CD4-positive, alpha-beta memory T cell (primary cell): ENCODE measurements at regions not wholly inside any gene's neighbourhood (a gene's known extent, or its start where the extent isn't known, plus 50 kb on each side); places are given as distances from the start of the nearest gene placed in this dataset.

Experiments used
- CTCF ChIA-PET: fragments of 350-600 bp; sonication (Branson Sonifier 250); formaldehyde crosslinking; loops from one replicate; lab custom pipeline; 2021; ENCODE audit warnings: inconsistent platforms; ENCODE audit not compliant: partially characterized antibody; lab: Charles Lee
- POLR2A ChIA-PET: fragments of 350-600 bp; sonication (Branson Sonifier 250); formaldehyde crosslinking; loops from one replicate; lab custom pipeline; 2021; ENCODE audit not compliant: partially characterized antibody; lab: Charles Lee
- DNase-seq, 5 donors: peaks; one replicate each; pipeline versions ENCODE4 v3.0.0 to v3.0.0-alpha.2; 2020 to 2022; ENCODE audit warnings: mixed read lengths in 1 of 5
- H3K27ac ChIP-seq: one replicate; pipeline ENCODE4 v1.7.0; 2013; ENCODE audit warnings: low read depth, low read length
- H3K27me3 ChIP-seq: 2 replicates; pipeline ENCODE4 v1.7.0; 2013; ENCODE audit warnings: mild to moderate bottlenecking, low read length, moderate library complexity; ENCODE audit not compliant: insufficient read depth
- H3K36me3 ChIP-seq: 2 replicates; pipeline ENCODE4 v1.7.0; 2013; ENCODE audit warnings: mild to moderate bottlenecking, low read length, moderate library complexity; ENCODE audit not compliant: insufficient read depth
- H3K4me1 ChIP-seq: 2 replicates; pipeline ENCODE4 v1.7.0; 2013; ENCODE audit warnings: mild to moderate bottlenecking, low read length, moderate library complexity; ENCODE audit not compliant: insufficient read depth
- H3K4me3 ChIP-seq, 2 donors: one replicate each; pipeline ENCODE4 v1.7.0; 2013; ENCODE audit warnings: low read length in 2 of 2, mild to moderate bottlenecking in 1 of 2
- H3K9me3 ChIP-seq, 2 donors: one replicate each; pipeline ENCODE4 v1.7.0; 2013; ENCODE audit warnings: low read length in 2 of 2, control low read depth in 1 of 2; ENCODE audit not compliant: control insufficient read depth in 1 of 2
- H3K27ac Mint-ChIP-seq, 7 donors: one replicate each; pipeline ENCODE4 v1.8.0; 2020 to 2021; ENCODE audit warnings: mixed read lengths in 7 of 7, mild to moderate bottlenecking in 6 of 7, inconsistent platforms in 3 of 7, moderate library complexity in 3 of 7
- H3K27me3 Mint-ChIP-seq, 2 donors: one replicate each; pipeline ENCODE4 v1.8.0; 2020 to 2021; ENCODE audit warnings: mixed read lengths in 2 of 2
- H3K36me3 Mint-ChIP-seq, 2 donors: one replicate each; pipeline ENCODE4 v1.8.0; 2020 to 2021; ENCODE audit warnings: mixed read lengths in 2 of 2, inconsistent platforms in 1 of 2, mild to moderate bottlenecking in 1 of 2
- H3K4me1 Mint-ChIP-seq, 4 donors: one replicate each; pipeline ENCODE4 v1.8.0; 2020 to 2021; ENCODE audit warnings: mixed read lengths in 4 of 4, mild to moderate bottlenecking in 1 of 4
- H3K4me3 Mint-ChIP-seq, 8 donors: one replicate each; pipeline ENCODE4 v1.8.0; 2020 to 2021; ENCODE audit warnings: mixed read lengths in 8 of 8, mild to moderate bottlenecking in 7 of 8, moderate library complexity in 6 of 8, inconsistent platforms in 3 of 8
- H3K9me3 Mint-ChIP-seq, 8 donors: one replicate each; pipeline ENCODE4 v1.8.0; 2020 to 2021; ENCODE audit warnings: mixed read lengths in 8 of 8, mild to moderate bottlenecking in 5 of 8, inconsistent platforms in 3 of 8, moderate library complexity in 1 of 8
- intact Hi-C: fragments of 100-400 bp; cut with micrococcal nuclease; formaldehyde crosslinking; loops from one replicate; pipeline ENCODE4 v1.15.1; 2023

DNA sequence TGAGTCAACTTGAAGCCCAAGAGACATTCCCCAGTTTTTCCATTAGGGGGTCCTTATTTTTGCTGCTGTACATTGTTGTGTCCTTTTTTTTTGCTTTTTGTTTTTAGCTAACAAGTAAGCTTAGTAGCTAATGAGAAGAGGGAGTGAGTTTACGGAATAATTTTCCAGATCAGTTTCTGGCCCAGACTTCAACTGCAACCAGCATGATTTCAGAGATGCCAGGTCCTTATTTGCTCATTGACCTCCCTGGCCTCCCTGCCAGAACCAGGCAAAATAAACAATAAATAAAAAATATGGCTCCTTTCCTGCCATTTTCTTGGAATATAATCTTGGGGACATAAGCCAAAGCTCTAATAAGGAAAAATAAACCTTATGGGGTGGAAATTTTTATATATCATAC lies 185.9 kb downstream of the FAT3 start:
- Histone ChIP-seq H3K4me3 (no peak overlapping the region), H3K27me3 (no peaks in the 10 kb centered on the region), H3K9me3 (no peaks in the 10 kb centered on the region), H3K4me1 (no peaks in the 10 kb centered on the region), H3K27ac (no peak overlapping the region), H3K36me3 (no peaks in the 10 kb centered on the region)
- Mint-ChIP-seq H3K9me3 (peaks cover 0 to 2% (median 0%) of the 10 kb centered on the region in 8 donors), H3K27me3 (no peaks in the 10 kb centered on the region), H3K27ac (peak overlapping the region in 1 of 7 donors; percentile 37), H3K36me3 (no peaks in the 10 kb centered on the region), H3K4me3 (no peak overlapping the region), H3K4me1 (no peaks in the 10 kb centered on the region)
- intact Hi-C loops, result no loop called here
- POLR2A ChIA-PET, result no interaction called here
- CTCF ChIA-PET, result no interaction called here
- no peak for DNase-seq

GRCh38 chr11:92411431-92411830 lies 186.8 kb downstream of the FAT3 start:
- Histone ChIP-seq H3K36me3 (no peaks in the 10 kb centered on the region), H3K27me3 (no peaks in the 10 kb centered on the region), H3K4me3 (no peak overlapping the region), H3K4me1 (no peaks in the 10 kb centered on the region), H3K27ac (no peak overlapping the region), H3K9me3 (no peaks in the 10 kb centered on the region)
- DNase-seq, result no peak
- CTCF ChIA-PET, result no interaction called here
- Mint-ChIP-seq H3K4me1 (no peaks in the 10 kb centered on the region), H3K4me3 (no peak overlapping the region), H3K27ac (no peak overlapping the region), H3K27me3 (no peaks in the 10 kb centered on the region), H3K9me3 (peaks cover 0 to 2% (median 0%) of the 10 kb centered on the region in 8 donors), H3K36me3 (no peaks in the 10 kb centered on the region)
- POLR2A ChIA-PET, result no interaction called here
- intact Hi-C loops, result no loop called here

- no peak for DNase-seq
- no peaks in the 10 kb centered on the region for H3K9me3 ChIP-seq
- H3K4me1 ChIP-seq, result no peaks in the 10 kb centered on the region
- Mint-ChIP-seq H3K36me3 (no peaks in the 10 kb centered on the region), H3K27ac (no peak overlapping the region), H3K4me3 (no peak overlapping the region), H3K4me1 (no peaks in the 10 kb centered on the region), H3K9me3 (peaks cover 0 to 4% (median 0%) of the 10 kb centered on the region in 8 donors), H3K27me3 (no peaks in the 10 kb centered on the region)
- ChIA-PET POLR2A (no interaction called here), CTCF (no interaction called here)
- H3K27ac ChIP-seq, result no peak overlapping the region
- intact Hi-C loops, result no loop called here
- no peaks in the 10 kb centered on the region for H3K27me3 ChIP-seq
- H3K4me3 ChIP-seq, result no peak overlapping the region
- no peaks in the 10 kb centered on the region for H3K36me3 ChIP-seq
Measured at GRCh38 chr11:92413757-92414513, 189.3 kb downstream of the FAT3 start.

DNA sequence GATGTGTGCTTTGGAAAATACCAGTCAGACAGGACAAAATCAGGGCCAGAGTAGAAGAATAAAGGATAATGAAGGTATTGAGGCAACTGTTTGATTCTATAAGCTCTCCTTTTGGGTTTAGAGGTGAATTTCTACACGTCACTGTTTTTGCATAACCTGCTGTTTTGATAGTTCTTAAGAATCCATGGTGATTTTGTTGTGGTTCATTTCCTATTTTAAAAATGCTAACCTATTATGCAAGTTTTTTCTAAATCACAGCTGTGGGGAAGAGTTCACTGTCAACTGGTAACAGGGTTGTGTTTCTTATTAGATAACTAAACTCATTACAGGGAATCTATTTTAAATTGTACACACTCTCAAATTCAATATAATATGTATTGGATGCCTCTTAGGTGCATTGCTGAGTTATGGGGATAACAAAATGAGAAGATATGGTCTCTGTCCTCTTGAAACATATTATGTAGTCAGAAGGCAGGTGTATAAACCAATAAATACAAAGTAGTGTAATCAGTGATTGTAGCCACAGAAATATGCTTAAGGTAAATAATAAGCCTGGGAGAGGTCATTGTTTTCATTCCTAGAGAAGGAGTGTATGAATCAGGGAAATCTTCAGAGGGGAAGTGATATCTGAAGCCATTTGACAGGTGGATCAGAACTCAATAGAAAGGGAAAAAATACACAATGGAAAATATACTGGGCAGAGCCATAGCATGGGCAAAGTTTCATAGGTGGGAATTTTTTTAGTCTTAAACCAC lies 192.5 kb downstream of the FAT3 start:
- no peak for DNase-seq
- Mint-ChIP-seq H3K27me3 (no peaks in the 10 kb centered on the region), H3K9me3 (peaks cover 0 to 8% (median under 1%) of the 10 kb centered on the region in 8 donors), H3K36me3 (no peaks in the 10 kb centered on the region), H3K4me3 (no peak overlapping the region), H3K27ac (no peak overlapping the region), H3K4me1 (no peaks in the 10 kb centered on the region)
- ChIA-PET POLR2A (no interaction called here), CTCF (no interaction called here)
- Histone ChIP-seq H3K27ac (no peak overlapping the region), H3K27me3 (no peaks in the 10 kb centered on the region), H3K4me1 (no peaks in the 10 kb centered on the region), H3K9me3 (no peaks in the 10 kb centered on the region), H3K36me3 (no peaks in the 10 kb centered on the region), H3K4me3 (no peak overlapping the region)
- intact Hi-C loops, result no loop called here

- H3K27me3 ChIP-seq, result no peaks in the 10 kb centered on the region
- no peaks in the 10 kb centered on the region for H3K36me3 Mint-ChIP-seq
- no peaks in the 10 kb centered on the region for H3K4me1 Mint-ChIP-seq
- peaks cover 0 to 9% (median 6%) of the 10 kb centered on the region in 8 donors for H3K9me3 Mint-ChIP-seq
- no peak overlapping the region for H3K27ac Mint-ChIP-seq
- POLR2A ChIA-PET, result no interaction called here
- DNase-seq, result no peak
- H3K4me1 ChIP-seq, result no peaks in the 10 kb centered on the region
- intact Hi-C loops, result no loop called here
- no peaks in the 10 kb centered on the region for H3K9me3 ChIP-seq
- H3K27ac ChIP-seq, result no peak overlapping the region
- H3K36me3 ChIP-seq, result no peaks in the 10 kb centered on the region
- no peaks in the 10 kb centered on the region for H3K27me3 Mint-ChIP-seq
- H3K4me3 Mint-ChIP-seq, result no peak overlapping the region
- CTCF ChIA-PET, result no interaction called here
- no peak overlapping the region for H3K4me3 ChIP-seq
Measured at GRCh38 chr11:92423115-92424034, 198.8 kb downstream of the FAT3 start.

GRCh38 chr11:92424281-92424680 lies 199.7 kb downstream of the FAT3 start:
- H3K27me3 Mint-ChIP-seq, result no peaks in the 10 kb centered on the region

GRCh38 chr11:92425127-92425526 lies 200.5 kb downstream of the FAT3 start:
- H3K4me1 ChIP-seq, result no peaks in the 10 kb centered on the region
- H3K27ac Mint-ChIP-seq, result no peak overlapping the region
- H3K9me3 Mint-ChIP-seq, result peaks cover 0 to 13% (median 8%) of the 10 kb centered on the region in 8 donors
- CTCF ChIA-PET, result no interaction called here
- H3K4me3 ChIP-seq, result no peak overlapping the region
- no peaks in the 10 kb centered on the region for H3K4me1 Mint-ChIP-seq
- H3K4me3 Mint-ChIP-seq, result no peak overlapping the region
- H3K36me3 Mint-ChIP-seq, result no peaks in the 10 kb centered on the region
- no peaks in the 10 kb centered on the region for H3K27me3 Mint-ChIP-seq
- H3K36me3 ChIP-seq, result no peaks in the 10 kb centered on the region
- no peaks in the 10 kb centered on the region for H3K27me3 ChIP-seq
- DNase-seq, result no peak
- H3K9me3 ChIP-seq, result no peaks in the 10 kb centered on the region
- intact Hi-C loops, result no loop called here
- POLR2A ChIA-PET, result no interaction called here
- H3K27ac ChIP-seq, result no peak overlapping the region

More at GRCh38 chr11:92424281-92424680, 199.7 kb downstream of the FAT3 start:
- H3K9me3 ChIP-seq, result no peaks in the 10 kb centered on the region
- CTCF ChIA-PET, result no interaction called here
- Mint-ChIP-seq H3K4me3 (no peak overlapping the region), H3K36me3 (no peaks in the 10 kb centered on the region), H3K9me3 (peaks cover 0 to 13% (median 7%) of the 10 kb centered on the region in 8 donors), H3K27ac (no peak overlapping the region), H3K4me1 (no peaks in the 10 kb centered on the region)
- DNase-seq, result no peak
- intact Hi-C loops, result no loop called here
- H3K36me3 ChIP-seq, result no peaks in the 10 kb centered on the region
- H3K4me3 ChIP-seq, result no peak overlapping the region
- POLR2A ChIA-PET, result no interaction called here
- no peaks in the 10 kb centered on the region for H3K4me1 ChIP-seq
- no peaks in the 10 kb centered on the region for H3K27me3 ChIP-seq
- H3K27ac ChIP-seq, result no peak overlapping the region
